NB4 (cell line): ENCODE measurements at regions not wholly inside any gene's neighbourhood (a gene's known extent, or its start where the extent isn't known, plus 50 kb on each side); places are given as distances from the start of the nearest gene placed in this dataset.

Source experiments
- DNase-seq: peaks from one replicate; pipeline ENCODE4 v3.0.0; 2010; ENCODE audit warnings: low read depth
- H3K4me3 ChIP-seq: one replicate; pipeline ENCODE4 v1.5.1; 2011; ENCODE audit warnings: mild to moderate bottlenecking, low read depth, low read length, moderate library complexity
- MYC ChIP-seq: IDR thresholded peaks from 2 replicates; pipeline ENCODE4 v1.6.1; 2011; ENCODE audit warnings: low read depth, low read length
- POLR2A ChIP-seq: IDR thresholded peaks from 2 replicates; pipeline ENCODE4 v1.6.1; 2011; ENCODE audit warnings: mild to moderate bottlenecking; ENCODE audit not compliant: insufficient read length; ENCODE audit errors: extremely low read depth
- TF ChIP-seq, protein P1 (sequence below): IDR thresholded peaks from 2 replicates; pipeline ENCODE4 v1.6.1; 2011; ENCODE audit warnings: low read depth, low read length
- TF ChIP-seq, protein P2 (sequence below): IDR thresholded peaks from one replicate; pipeline ENCODE4 v1.5.1; 2012; ENCODE audit warnings: low read depth, low read length

GRCh38 chr7:19439517-19439916 is 269.3 kb downstream of the POLR1F start:
- TF ChIP-seq MYC (no peak), POLR2A (no peak)
- TF ChIP-seq, protein P1, sequence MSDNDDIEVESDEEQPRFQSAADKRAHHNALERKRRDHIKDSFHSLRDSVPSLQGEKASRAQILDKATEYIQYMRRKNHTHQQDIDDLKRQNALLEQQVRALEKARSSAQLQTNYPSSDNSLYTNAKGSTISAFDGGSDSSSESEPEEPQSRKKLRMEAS, result no peak
- TF ChIP-seq, protein P2, sequence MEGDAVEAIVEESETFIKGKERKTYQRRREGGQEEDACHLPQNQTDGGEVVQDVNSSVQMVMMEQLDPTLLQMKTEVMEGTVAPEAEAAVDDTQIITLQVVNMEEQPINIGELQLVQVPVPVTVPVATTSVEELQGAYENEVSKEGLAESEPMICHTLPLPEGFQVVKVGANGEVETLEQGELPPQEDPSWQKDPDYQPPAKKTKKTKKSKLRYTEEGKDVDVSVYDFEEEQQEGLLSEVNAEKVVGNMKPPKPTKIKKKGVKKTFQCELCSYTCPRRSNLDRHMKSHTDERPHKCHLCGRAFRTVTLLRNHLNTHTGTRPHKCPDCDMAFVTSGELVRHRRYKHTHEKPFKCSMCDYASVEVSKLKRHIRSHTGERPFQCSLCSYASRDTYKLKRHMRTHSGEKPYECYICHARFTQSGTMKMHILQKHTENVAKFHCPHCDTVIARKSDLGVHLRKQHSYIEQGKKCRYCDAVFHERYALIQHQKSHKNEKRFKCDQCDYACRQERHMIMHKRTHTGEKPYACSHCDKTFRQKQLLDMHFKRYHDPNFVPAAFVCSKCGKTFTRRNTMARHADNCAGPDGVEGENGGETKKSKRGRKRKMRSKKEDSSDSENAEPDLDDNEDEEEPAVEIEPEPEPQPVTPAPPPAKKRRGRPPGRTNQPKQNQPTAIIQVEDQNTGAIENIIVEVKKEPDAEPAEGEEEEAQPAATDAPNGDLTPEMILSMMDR, result no peak
- H3K4me3 ChIP-seq, result no peak overlapping the region
- no peak for DNase-seq

DNA sequence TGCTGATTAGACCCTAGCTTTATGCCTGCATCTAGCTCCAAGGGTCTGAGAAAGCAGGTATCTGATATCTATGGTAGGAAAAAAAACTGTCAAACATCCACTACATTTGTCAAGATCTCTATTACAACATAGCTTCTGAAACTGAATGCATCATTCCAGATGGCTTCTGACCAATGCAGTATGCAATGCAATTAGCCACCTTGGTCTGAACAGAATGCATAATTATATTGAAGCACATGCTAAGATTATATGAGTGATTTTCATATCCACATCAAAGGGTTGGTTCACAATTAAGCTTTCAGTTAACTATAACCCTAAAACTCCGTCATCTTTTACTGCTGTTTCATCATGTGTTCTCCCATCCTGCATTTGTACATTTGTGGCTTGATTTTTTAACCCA is 271.4 kb downstream of the POLR1F start:
- H3K4me3 ChIP-seq, result no peak overlapping the region
- TF ChIP-seq, protein P2, result no peak
- TF ChIP-seq MYC (no peak), POLR2A (no peak)
- TF ChIP-seq, protein P1, result no peak
- DNase-seq, result no peak

- DNase-seq, result no peak
- no peak for TF ChIP-seq MYC
- TF ChIP-seq, protein P1, result no peak
- TF ChIP-seq, protein P2, result no peak
- no peak for TF ChIP-seq POLR2A
- no peak overlapping the region for H3K4me3 ChIP-seq
Observed at GRCh38 chr7:19427944-19428343, 280.9 kb downstream of the POLR1F start.

DNA sequence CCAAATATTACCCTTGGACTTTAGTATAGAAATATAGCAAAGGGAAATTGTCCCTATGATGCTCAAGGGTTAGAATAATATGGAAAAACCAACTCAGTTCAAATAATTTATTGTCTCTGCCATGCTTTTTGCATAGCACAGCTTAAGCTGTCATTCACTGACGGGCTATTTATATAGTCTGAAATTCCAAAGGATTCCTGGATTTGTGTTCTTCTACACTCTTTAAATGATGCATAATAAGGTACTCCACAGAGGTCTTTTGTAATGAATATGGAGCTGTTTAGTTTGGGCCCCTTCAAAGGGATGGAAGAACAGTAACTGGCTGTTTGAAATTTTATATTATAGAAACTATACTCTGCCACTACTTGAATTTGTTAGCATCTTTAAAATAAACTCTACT is 276.6 kb upstream of the FERD3L start:
- DNase-seq, result no peak
- TF ChIP-seq, protein P2, result no peak
- TF ChIP-seq POLR2A, result no peak
- TF ChIP-seq, protein P1, result no peak
- TF ChIP-seq MYC, result no peak
- no peak overlapping the region for H3K4me3 ChIP-seq

DNA sequence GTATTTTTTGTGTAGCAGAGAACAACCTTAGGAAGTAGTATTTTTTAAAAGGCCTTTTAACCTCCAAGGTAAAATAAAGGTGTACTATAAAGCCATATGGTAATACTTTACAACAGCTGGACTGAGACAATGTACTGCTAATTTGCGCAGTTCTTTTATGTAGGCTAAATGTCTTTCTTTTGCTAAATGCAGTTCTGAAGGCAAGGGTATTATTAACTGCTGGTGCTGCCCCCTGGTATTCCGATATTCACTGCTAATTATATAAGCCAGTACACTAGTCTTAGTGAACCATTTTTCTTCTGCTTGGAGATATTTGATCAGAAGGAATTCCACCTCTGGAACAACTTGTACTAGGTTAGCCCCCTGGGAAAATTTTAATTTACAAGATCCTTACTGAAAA is 272.0 kb upstream of the FERD3L start:
- TF ChIP-seq, protein P2, result no peak
- TF ChIP-seq POLR2A, result no peak
- no peak for TF ChIP-seq MYC
- TF ChIP-seq, protein P1, result no peak
- DNase-seq, result no peak
- H3K4me3 ChIP-seq, result no peak overlapping the region

DNA sequence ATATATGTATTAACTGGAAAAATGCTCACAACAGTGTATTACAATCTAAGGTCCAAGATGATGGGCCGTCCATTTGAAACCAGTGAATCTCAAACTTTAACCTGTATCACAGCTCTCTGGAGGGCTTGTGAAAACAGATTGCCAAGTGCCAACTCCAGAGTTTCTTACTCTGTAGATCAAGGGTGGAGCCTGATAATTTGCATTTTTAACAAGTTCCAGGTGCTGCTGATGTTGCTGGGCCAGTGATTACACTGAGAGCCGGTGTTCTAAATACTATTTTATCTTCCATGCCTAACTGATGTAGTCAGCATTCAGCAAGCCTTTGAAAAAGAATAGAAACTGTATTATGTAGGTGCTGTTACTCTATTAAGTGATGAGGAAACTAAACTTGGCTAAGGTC is 269.9 kb upstream of the FERD3L start:
- H3K4me3 ChIP-seq, result no peak overlapping the region
- TF ChIP-seq, protein P2, result no peak
- no peak for TF ChIP-seq POLR2A
- TF ChIP-seq, protein P1, result no peak
- no peak for TF ChIP-seq MYC
- no peak for DNase-seq
